ENCODE measurements at regions not wholly inside any gene's neighbourhood (a gene's known extent, or its start where the extent isn't known, plus 50 kb on each side); places are given as distances from the start of the nearest gene placed in this dataset.
"Not testable (repeated sequence)": the region's sequence is repeated elsewhere in the genome, so short reads cannot be mapped to it uniquely, and the experiment has no call there.

DNA sequence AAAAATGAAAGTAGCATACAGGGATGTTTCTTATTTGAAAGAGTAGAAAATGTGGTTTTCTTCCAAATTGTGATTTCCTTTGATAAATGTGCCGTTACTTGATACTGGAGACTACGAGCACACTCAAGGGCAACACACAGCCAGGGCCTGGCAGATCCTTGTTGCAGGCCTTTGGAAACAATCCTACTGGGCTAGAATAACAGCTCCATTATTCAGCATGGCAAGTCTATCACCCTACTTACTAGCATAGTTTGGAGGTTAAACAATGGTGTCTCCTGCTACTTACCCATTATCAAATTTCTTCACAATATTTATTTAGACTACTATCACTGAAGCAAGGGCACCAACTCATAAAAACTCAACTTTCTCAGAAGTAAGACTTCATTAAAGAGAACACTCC, 140.8 kb upstream of the ZNF608 start:
- TF ChIP-seq, protein P1, sequence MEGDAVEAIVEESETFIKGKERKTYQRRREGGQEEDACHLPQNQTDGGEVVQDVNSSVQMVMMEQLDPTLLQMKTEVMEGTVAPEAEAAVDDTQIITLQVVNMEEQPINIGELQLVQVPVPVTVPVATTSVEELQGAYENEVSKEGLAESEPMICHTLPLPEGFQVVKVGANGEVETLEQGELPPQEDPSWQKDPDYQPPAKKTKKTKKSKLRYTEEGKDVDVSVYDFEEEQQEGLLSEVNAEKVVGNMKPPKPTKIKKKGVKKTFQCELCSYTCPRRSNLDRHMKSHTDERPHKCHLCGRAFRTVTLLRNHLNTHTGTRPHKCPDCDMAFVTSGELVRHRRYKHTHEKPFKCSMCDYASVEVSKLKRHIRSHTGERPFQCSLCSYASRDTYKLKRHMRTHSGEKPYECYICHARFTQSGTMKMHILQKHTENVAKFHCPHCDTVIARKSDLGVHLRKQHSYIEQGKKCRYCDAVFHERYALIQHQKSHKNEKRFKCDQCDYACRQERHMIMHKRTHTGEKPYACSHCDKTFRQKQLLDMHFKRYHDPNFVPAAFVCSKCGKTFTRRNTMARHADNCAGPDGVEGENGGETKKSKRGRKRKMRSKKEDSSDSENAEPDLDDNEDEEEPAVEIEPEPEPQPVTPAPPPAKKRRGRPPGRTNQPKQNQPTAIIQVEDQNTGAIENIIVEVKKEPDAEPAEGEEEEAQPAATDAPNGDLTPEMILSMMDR (IDR thresholded peaks at IDR 0.05), result no peak
- ATAC-seq (ENCODE audit: low FRiP score), result no peak
- no peak for DNase-seq (ENCODE audit: low spot score)

DNA sequence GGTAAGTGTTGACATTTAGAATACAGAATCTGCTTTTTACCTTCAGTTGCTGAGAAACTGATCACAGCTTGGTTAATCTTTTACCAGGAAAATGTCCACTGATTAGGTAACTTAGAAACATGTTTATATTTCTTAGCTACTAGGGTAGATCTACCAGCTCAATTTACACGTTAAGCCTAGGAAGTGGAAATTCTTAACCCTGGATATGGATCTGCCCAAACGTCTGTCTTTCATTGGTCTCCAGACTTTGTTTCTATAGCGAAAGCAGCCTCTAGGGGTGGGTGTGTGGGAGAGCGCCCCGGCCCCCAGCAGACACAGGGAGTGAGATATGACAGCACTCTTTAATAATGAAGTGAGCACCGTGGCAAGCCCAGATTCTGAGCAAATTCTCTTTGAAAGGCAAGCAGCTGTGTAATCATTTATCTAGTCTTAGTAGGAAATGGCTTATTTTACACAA, 141.6 kb upstream of the ZNF608 start:
- TF ChIP-seq, protein P1 (IDR thresholded peaks at IDR 0.05), result no peak
- no peak for ATAC-seq (ENCODE audit: low FRiP score)
- no peak for DNase-seq (ENCODE audit: low spot score)

DNA sequence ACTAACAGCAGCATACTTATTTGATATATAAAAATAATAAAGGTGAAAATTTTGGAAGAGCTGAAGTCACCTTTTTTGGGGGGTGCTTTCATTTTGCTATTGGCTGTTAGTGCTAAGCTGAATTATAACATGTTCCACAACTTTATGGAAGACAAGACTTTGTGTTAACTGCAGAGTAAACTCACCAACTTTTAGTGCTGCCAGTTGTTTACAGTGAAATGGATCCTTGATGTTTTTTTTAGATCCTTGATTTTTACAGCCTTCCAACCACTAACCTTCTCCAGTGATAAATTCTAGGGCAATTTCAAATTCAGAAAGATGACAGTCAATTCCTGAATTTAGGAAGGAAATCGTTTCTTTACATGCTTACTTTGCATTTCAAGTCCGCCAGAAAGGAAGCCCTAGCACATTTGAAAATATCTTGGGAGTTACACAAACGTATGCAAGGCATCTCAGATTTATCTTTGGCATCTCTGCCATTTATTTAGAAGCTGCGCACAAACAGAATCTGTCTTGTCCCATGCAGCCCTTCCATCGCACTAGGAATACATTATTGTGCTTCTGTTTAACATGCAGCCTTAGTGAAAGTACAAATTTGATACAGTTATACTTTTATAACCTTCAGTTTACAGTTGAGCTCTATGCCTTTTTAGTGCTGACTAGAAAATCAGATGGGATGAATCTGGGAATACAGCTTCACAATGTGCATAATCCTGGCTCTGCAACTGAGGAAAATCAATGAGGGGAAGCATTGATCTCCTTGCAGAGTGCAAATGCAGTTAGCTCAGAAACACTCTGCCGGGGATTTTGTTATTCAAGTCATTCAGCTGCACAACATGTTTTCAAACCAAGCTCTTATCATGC, 142.4 kb upstream of the ZNF608 start:
- TF ChIP-seq, protein P1 (IDR thresholded peaks at IDR 0.05), result no peak
- ATAC-seq (ENCODE audit: low FRiP score) (no peak), DNase-seq (ENCODE audit: low spot score) (no peak)

DNA sequence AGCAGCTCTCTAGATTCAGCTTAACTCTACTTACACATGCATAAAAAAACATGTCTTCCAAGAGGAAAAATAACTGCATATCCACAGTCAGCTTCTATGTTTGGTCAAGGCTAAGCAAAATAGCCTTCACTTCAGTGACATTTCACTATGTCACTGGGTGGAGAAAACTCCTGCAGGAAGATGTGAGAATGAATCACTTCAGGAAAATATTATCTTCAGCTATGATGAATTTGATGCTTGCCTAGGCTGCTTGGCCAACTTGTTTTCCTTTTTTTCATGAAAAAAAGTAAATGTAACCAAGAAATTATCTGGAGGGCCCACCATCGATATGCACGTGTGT, 143.0 kb upstream of the ZNF608 start:
- DNase-seq (ENCODE audit: low spot score), result no peak
- TF ChIP-seq, protein P1 (IDR thresholded peaks at IDR 0.05), result no peak
- ATAC-seq (ENCODE audit: low FRiP score), result no peak

DNA sequence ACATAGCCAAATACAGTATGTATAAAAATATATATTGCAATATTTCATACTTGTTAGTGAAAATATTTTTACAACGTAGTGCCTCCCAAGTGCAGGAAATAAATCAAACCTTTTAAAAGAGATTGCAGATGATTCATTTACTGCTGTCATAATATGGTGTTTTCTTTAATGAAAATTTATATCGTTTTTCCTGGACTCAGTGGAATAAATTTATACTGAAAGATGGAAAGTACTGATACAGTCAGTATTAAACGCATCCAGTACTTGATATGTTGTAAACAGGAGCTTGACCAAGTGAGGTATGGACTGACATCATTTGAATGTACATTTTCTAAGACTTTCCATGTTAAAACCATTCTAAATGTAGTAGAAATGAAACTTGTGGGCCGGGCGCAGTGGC, 143.4 kb upstream of the ZNF608 start:
- DNase-seq (ENCODE audit: low spot score) (no peak), ATAC-seq (ENCODE audit: low FRiP score) (no peak)
- TF ChIP-seq, protein P1 (IDR thresholded peaks at IDR 0.05), result no peak

DNA sequence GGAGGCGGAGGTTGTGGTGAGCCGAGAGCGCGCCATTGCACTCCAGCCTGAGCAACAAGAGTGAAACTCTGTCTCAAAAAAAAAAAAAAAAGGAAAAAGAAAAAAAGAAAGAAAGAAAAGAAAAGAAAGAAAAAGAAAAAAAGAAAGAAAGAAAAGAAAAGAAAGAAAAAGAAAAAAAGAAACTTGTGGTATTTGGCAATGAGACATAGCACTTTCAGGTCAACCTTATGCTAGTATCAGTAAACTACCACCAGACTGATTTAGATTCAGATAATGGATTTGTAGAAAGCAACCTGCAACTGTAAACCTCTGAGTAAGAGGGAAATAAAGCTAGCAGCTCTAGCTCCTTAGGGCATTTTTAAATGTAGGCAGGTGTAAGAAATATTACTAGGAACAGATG, 144.0 kb upstream of the ZNF608 start:
- DNase-seq (ENCODE audit: low spot score); ATAC-seq (ENCODE audit: low FRiP score): not testable (repeated sequence)

DNA sequence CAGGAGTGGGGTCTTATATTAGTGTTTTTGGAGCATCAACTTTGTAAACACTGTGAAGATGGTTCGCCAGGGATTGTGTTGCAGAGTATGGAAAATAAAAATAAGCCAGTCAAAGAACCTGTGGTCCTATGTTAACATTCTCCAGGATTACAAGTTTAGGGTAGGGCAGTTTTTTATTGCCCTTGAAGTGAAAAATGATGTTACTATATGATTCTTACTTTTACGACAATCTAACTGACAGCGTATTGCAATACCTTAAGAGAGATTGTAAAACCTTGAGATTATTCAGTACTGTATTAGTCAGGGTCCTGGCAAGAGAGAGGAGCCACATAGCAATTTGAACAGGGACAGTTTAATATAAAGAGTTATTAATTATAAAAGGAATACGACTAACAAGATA, 144.7 kb upstream of the ZNF608 start:
- TF ChIP-seq, protein P1 (IDR thresholded peaks at IDR 0.05), result no peak
- DNase-seq (ENCODE audit: low spot score) (no peak), ATAC-seq (ENCODE audit: low FRiP score) (no peak)

Measured in omental fat pad (tissue), 3 donors.